Spleen (tissue), 7 donors: ENCODE measurements at regions not wholly inside any gene's neighbourhood (a gene's known extent, or its start where the extent isn't known, plus 50 kb on each side); places are given as distances from the start of the nearest gene placed in this dataset.

Source experiments
- POLR2A ChIP-seq, 3 donors: fragments of 450-650 bp; IDR thresholded peaks; one replicate each; pipeline ENCODE4 v1.5.1; 2017; ENCODE audit warnings: antibody characterized with exemption in 3 of 3, mild to moderate bottlenecking in 1 of 3
- TF ChIP-seq, protein P1 (sequence below), 11 experiments: fragments of 200-600 bp in 7 of 11; fragments of 450-650 bp in 4 of 11; sonication (generic) in 4 of 11; IDR thresholded peaks in 8 of 11; conservative IDR thresholded peaks in 3 of 11; 1 replicate in 7 of 11; 2 replicates in 4 of 11; pipeline versions ENCODE4 v1.4.0 to v1.8.0; 2016 to 2021; ENCODE audit warnings: antibody characterized with exemption in 11 of 11, inconsistent platforms in 4 of 11, mild to moderate bottlenecking in 1 of 11
- donor health status: DM: no; HTN: no; CAD: no; lungs with moderate emphysema.
- donor health status: DM: no; HTN: no; CAD: no.
- donor health status: DM: no; HTN: no; CAD: no.

DNA sequence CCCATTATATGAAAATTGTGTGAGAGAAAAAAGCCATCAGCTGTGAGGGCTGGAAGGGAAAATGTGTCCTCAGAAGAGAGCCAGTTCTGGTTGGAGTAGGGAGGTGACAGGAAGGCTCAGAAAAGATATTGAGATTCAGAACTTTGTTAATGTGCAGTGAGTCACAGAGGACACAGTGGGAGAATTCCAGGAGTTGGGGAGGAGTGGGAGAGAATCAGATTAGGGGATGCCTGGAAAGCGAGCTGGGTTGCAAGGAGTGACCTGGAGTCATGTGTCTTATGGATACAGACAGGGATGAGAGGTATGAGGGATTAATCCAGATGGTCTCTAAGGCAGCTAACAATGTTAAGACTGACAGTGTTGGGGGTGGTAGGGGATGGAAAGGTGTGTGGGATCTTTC, 67.5 kb downstream of the CHST2 start:
- TF ChIP-seq, protein P1, sequence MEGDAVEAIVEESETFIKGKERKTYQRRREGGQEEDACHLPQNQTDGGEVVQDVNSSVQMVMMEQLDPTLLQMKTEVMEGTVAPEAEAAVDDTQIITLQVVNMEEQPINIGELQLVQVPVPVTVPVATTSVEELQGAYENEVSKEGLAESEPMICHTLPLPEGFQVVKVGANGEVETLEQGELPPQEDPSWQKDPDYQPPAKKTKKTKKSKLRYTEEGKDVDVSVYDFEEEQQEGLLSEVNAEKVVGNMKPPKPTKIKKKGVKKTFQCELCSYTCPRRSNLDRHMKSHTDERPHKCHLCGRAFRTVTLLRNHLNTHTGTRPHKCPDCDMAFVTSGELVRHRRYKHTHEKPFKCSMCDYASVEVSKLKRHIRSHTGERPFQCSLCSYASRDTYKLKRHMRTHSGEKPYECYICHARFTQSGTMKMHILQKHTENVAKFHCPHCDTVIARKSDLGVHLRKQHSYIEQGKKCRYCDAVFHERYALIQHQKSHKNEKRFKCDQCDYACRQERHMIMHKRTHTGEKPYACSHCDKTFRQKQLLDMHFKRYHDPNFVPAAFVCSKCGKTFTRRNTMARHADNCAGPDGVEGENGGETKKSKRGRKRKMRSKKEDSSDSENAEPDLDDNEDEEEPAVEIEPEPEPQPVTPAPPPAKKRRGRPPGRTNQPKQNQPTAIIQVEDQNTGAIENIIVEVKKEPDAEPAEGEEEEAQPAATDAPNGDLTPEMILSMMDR (IDR thresholded peaks at IDR 0.05 in 8 of 11, conservative IDR thresholded peaks at IDR 0.05 in 3 of 11), result no peak
- TF ChIP-seq POLR2A (IDR thresholded peaks at IDR 0.05), result no peak
